Kasumi-1 (cell line): ENCODE measurements at regions not wholly inside any gene's neighbourhood (a gene's known extent, or its start where the extent isn't known, plus 50 kb on each side); places are given as distances from the start of the nearest gene placed in this dataset.

Experiments
- DNase-seq, 2 experiments: peaks; one replicate each; lab custom pipeline; 2025; lab: John Stamatoyannopoulos, UW

- DNase-seq = no peak
These were observed 368.9 kb downstream of the RNF144A start for GRCh38 chr2:7286120-7286519.

- no peak for DNase-seq
These were observed 371.3 kb downstream of the RNF144A start for GRCh38 chr2:7288484-7288883.

- no peak for DNase-seq
These were observed 372.5 kb downstream of the RNF144A start for GRCh38 chr2:7289697-7290096.

- no peak for DNase-seq
These were observed 375.0 kb downstream of the RNF144A start for GRCh38 chr2:7292154-7292691.

GRCh38 chr2:7309582-7309981 is 392.4 kb downstream of the RNF144A start:
- no peak for DNase-seq

- DNase-seq = no peak
These were observed 407.5 kb downstream of the RNF144A start for GRCh38 chr2:7324706-7325105.

GRCh38 chr2:7325186-7325585 is 408.0 kb downstream of the RNF144A start:
- no peak for DNase-seq

GRCh38 chr2:7329465-7329864 is 412.3 kb downstream of the RNF144A start:
- DNase-seq = no peak

GRCh38 chr2:7333189-7333765 is 416.1 kb downstream of the RNF144A start:
- DNase-seq = no peak

GRCh38 chr2:7333960-7334493 is 416.8 kb downstream of the RNF144A start:
- DNase-seq = no peak

- DNase-seq = no peak
These were observed 421.7 kb downstream of the RNF144A start for GRCh38 chr2:7338961-7339360.

GRCh38 chr2:7346336-7346735 is 429.1 kb downstream of the RNF144A start:
- DNase-seq = no peak

GRCh38 chr2:7348761-7349160 is 431.5 kb downstream of the RNF144A start:
- no peak for DNase-seq

GRCh38 chr2:7352191-7352590 is 435.0 kb downstream of the RNF144A start:
- no peak for DNase-seq

- DNase-seq = no peak
These were observed 436.4 kb downstream of the RNF144A start for GRCh38 chr2:7353571-7353970.

GRCh38 chr2:7355781-7356180 is 438.6 kb downstream of the RNF144A start:
- DNase-seq = no peak

- no peak for DNase-seq
These were observed 439.8 kb downstream of the RNF144A start for GRCh38 chr2:7356909-7357584.

GRCh38 chr2:7357993-7358392 is 440.8 kb downstream of the RNF144A start:
- no peak for DNase-seq

- DNase-seq = no peak
These were observed 441.7 kb downstream of the RNF144A start for GRCh38 chr2:7358865-7359447.

- no peak for DNase-seq
These were observed 446.7 kb downstream of the RNF144A start for GRCh38 chr2:7363906-7364305.

GRCh38 chr2:7368211-7368610 is 451.0 kb downstream of the RNF144A start:
- DNase-seq = no peak

GRCh38 chr2:7373156-7373555 is 455.9 kb downstream of the RNF144A start:
- DNase-seq = no peak

GRCh38 chr2:7375901-7376300 is 458.7 kb downstream of the RNF144A start:
- DNase-seq = no peak
